ENCODE measurements at regions not wholly inside any gene's neighbourhood (a gene's known extent, or its start where the extent isn't known, plus 50 kb on each side); places are given as distances from the start of the nearest gene placed in this dataset.
"Not testable (repeated sequence)": the region's sequence is repeated elsewhere in the genome, so short reads cannot be mapped to it uniquely, and the experiment has no call there.

GRCh38 chr2:14501061-14501460 lies 131.5 kb upstream of the LRATD1 start:
- DNase-seq, result no peak

- not testable (repeated sequence) for DNase-seq
Observed at GRCh38 chr2:14506955-14507354, 125.6 kb upstream of the LRATD1 start.

GRCh38 chr2:14511541-14511940 lies 121.0 kb upstream of the LRATD1 start:
- no peak for DNase-seq

GRCh38 chr2:14513903-14514302 lies 118.6 kb upstream of the LRATD1 start:
- DNase-seq, result no peak

GRCh38 chr2:14516844-14517243 lies 115.7 kb upstream of the LRATD1 start:
- DNase-seq, result no peak

GRCh38 chr2:14517731-14518130 lies 114.8 kb upstream of the LRATD1 start:
- no peak for DNase-seq

GRCh38 chr2:14520385-14520945 lies 112.1 kb upstream of the LRATD1 start:
- no peak for DNase-seq

GRCh38 chr2:14524041-14524802 lies 108.3 kb upstream of the LRATD1 start:
- no peak for DNase-seq

GRCh38 chr2:14524803-14525080 lies 107.8 kb upstream of the LRATD1 start:
- no peak for DNase-seq

GRCh38 chr2:14530506-14530905 lies 102.0 kb upstream of the LRATD1 start:
- DNase-seq, result no peak

GRCh38 chr2:14533131-14533757 lies 99.3 kb upstream of the LRATD1 start:
- DNase-seq, result no peak

- DNase-seq, result no peak
Observed at GRCh38 chr2:14535156-14535555, 97.4 kb upstream of the LRATD1 start.

GRCh38 chr2:14536976-14537375 lies 95.5 kb upstream of the LRATD1 start:
- no peak for DNase-seq

GRCh38 chr2:14540015-14540414 lies 92.5 kb upstream of the LRATD1 start:
- no peak for DNase-seq

- no peak for DNase-seq
Observed at GRCh38 chr2:14543284-14543683, 89.2 kb upstream of the LRATD1 start.

- DNase-seq, result no peak
Observed at GRCh38 chr2:14544247-14544646, 88.3 kb upstream of the LRATD1 start.

GRCh38 chr2:14547830-14548229 lies 84.7 kb upstream of the LRATD1 start:
- DNase-seq, result no peak

- DNase-seq, result no peak
Observed at GRCh38 chr2:14550658-14551057, 81.9 kb upstream of the LRATD1 start.

- DNase-seq, result no peak
Observed at GRCh38 chr2:14551069-14551468, 81.4 kb upstream of the LRATD1 start.

GRCh38 chr2:14552286-14552685 lies 80.2 kb upstream of the LRATD1 start:
- DNase-seq, result no peak

- no peak for DNase-seq
Observed at GRCh38 chr2:14552818-14553217, 79.7 kb upstream of the LRATD1 start.

- no peak for DNase-seq
Observed at GRCh38 chr2:14554849-14555545, 77.5 kb upstream of the LRATD1 start.

GRCh38 chr2:14557111-14557510 lies 75.4 kb upstream of the LRATD1 start:
- DNase-seq, result no peak

- DNase-seq, result no peak
Observed at GRCh38 chr2:14557916-14558315, 74.6 kb upstream of the LRATD1 start.
